Panc1 (cell line): ENCODE measurements at regions not wholly inside any gene's neighbourhood (a gene's known extent, or its start where the extent isn't known, plus 50 kb on each side); places are given as distances from the start of the nearest gene placed in this dataset.

Source experiments
- ATAC-seq: fragments of 200-7000 bp; cut with Tn5 transposase; 2 replicates; pipeline ENCODE4 v1.9.1; 2020; ENCODE audit warnings: mild to moderate bottlenecking, moderate library complexity
- BruUV-seq: library from RNA; stranded (reverse); fragments of 400-500 nt; replicated peaks from 2 replicates; lab custom pipeline; 2021; lab: Mats Ljungman, UMichigan
- CTCF ChIA-PET: fragments of 300-600 bp; sonication (Branson Sonifier 250); formaldehyde crosslinking; loops from one replicate; lab custom pipeline; 2022; ENCODE audit warnings: antibody characterized with exemption; lab: Charles Lee
- POLR2A ChIA-PET: fragments of 300-600 bp; sonication (Branson Sonifier 250); formaldehyde crosslinking; loops from one replicate; lab custom pipeline; 2022; ENCODE audit warnings: antibody characterized with exemption; lab: Charles Lee
- DNase-seq: peaks from one replicate; pipeline ENCODE4 v3.0.0-alpha.2; 2010; ENCODE audit warnings: low read depth, low spot score
- H3K27ac ChIP-seq: 2 replicates; pipeline ENCODE4 v1.5.1; 2011; ENCODE audit warnings: mild to moderate bottlenecking, low read length, inconsistent platforms
- H3K27me3 ChIP-seq: fragments of 200-500 bp; sonication (Bioruptor generic); 2 replicates; pipeline ENCODE4 v1.6.0; 2014; ENCODE audit warnings: low read length, inconsistent platforms; ENCODE audit not compliant: control insufficient read depth, insufficient read depth
- H3K36me3 ChIP-seq: fragments of 200-500 bp; sonication (Bioruptor generic); 2 replicates; pipeline ENCODE4 v1.5.1; 2014; ENCODE audit warnings: inconsistent platforms, mild to moderate bottlenecking, low read length, moderate library complexity; ENCODE audit not compliant: control insufficient read depth, insufficient read depth
- H3K4me1 ChIP-seq: 2 replicates; pipeline ENCODE4 v1.5.1; 2011; ENCODE audit warnings: inconsistent platforms, mild to moderate bottlenecking, low read length, moderate library complexity; ENCODE audit not compliant: control insufficient read depth, insufficient read depth
- H3K4me3 ChIP-seq, 2 experiments: 2 replicates each; pipeline ENCODE4 v1.5.1; 2011 to 2012; ENCODE audit warnings: low read depth in 2 of 2, low read length in 2 of 2, mild to moderate bottlenecking in 2 of 2, inconsistent platforms in 1 of 2, moderate library complexity in 1 of 2
- H3K9me3 ChIP-seq: fragments of 200-500 bp; sonication (Bioruptor generic); 2 replicates; pipeline ENCODE4 v1.5.1; 2014; ENCODE audit warnings: low read depth, mild to moderate bottlenecking, inconsistent platforms, low read length, moderate library complexity; ENCODE audit not compliant: control insufficient read depth, insufficient read depth
- CTCF ChIP-seq: fragments of 450-650 bp; IDR thresholded peaks from 2 replicates; pipeline ENCODE4 v1.5.1; 2017; ENCODE audit warnings: mild to moderate bottlenecking
- POLR2AphosphoS5 ChIP-seq: IDR thresholded peaks from 2 replicates; pipeline ENCODE4 v1.6.1; 2012; ENCODE audit warnings: mild to moderate bottlenecking, low read depth, low read length, moderate library complexity
- REST ChIP-seq, 2 experiments: IDR thresholded peaks; 2 replicates each; pipeline ENCODE4 v1.6.1; 2011 to 2012; ENCODE audit warnings: low read depth in 2 of 2, control low read depth in 1 of 2, low read length in 1 of 2, mild to moderate bottlenecking in 1 of 2, moderate library complexity in 1 of 2; ENCODE audit not compliant: insufficient read depth in 1 of 2
- SIN3A ChIP-seq: IDR thresholded peaks from 2 replicates; pipeline ENCODE4 v1.6.1; 2012; ENCODE audit warnings: low read depth, mild to moderate bottlenecking, low read length, moderate library complexity, borderline replicate concordance; ENCODE audit not compliant: insufficient read depth
- TCF7L2 ChIP-seq: IDR thresholded peaks from 2 replicates; pipeline ENCODE4 v1.6.1; 2011; ENCODE audit warnings: mild to moderate bottlenecking, low read depth, low read length, inconsistent platforms
- in situ Hi-C: cut with HindIII; loops from 2 replicates; pipeline ENCODE4 v1.10.0; 2016; ENCODE audit warnings: low sequenced_read_pairs, low pct_unique_long_range_greater_than_20kb
- intact Hi-C: fragments of 100-400 bp; cut with micrococcal nuclease; formaldehyde crosslinking; loops from one replicate; pipeline ENCODE4 v1.10.0; 2022; ENCODE audit not compliant: unreplicated experiment

- no TSS peak for BruUV-seq
- in situ Hi-C loops: no loop called here
- DNase-seq (no peak), ATAC-seq (no peak)
- no peaks in the 10 kb centered on the region for H3K27me3 ChIP-seq
- no peaks in the 10 kb centered on the region for H3K4me1 ChIP-seq
- CTCF ChIA-PET: no interaction called here
- H3K9me3 ChIP-seq: no peaks in the 10 kb centered on the region
- no peak overlapping the region for H3K4me3 ChIP-seq
- H3K36me3 ChIP-seq: no peaks in the 10 kb centered on the region
- no peak overlapping the region for H3K27ac ChIP-seq
- intact Hi-C loops: no loop called here
- POLR2A ChIA-PET: no interaction called here
- no peak for TF ChIP-seq POLR2AphosphoS5
- no peak for TF ChIP-seq SIN3A
- TF ChIP-seq TCF7L2: no peak
- no peak for TF ChIP-seq CTCF
- TF ChIP-seq REST (IDR thresholded peaks at IDR 0.05; ENCODE audit: insufficient read depth in 1 of 2, low read depth in 2 of 2, low read length in 1 of 2): no peak
Measured at GRCh38 chr1:11355559-11356475, 82.8 kb downstream of the UBIAD1 start.

GRCh38 chr1:11357276-11357675 is 84.3 kb downstream of the UBIAD1 start:
- intact Hi-C loops (no loop called here), in situ Hi-C loops (no loop called here)
- no TSS peak for BruUV-seq
- Histone ChIP-seq H3K4me1 (no peaks in the 10 kb centered on the region), H3K27ac (no peak overlapping the region), H3K4me3 (no peak overlapping the region), H3K36me3 (no peaks in the 10 kb centered on the region), H3K9me3 (no peaks in the 10 kb centered on the region), H3K27me3 (no peaks in the 10 kb centered on the region)
- ChIA-PET CTCF (no interaction called here), POLR2A (interaction anchor here (0.6 kb wide), 1 partner anchor 535 kb away, joined by 9 read pairs; no protein-coding TSS in a partner anchor)
- DNase-seq (no peak), ATAC-seq (no peak)
- TF ChIP-seq POLR2AphosphoS5 (no peak), CTCF (no peak), SIN3A (no peak)
